Erythroblast (primary cell): ENCODE measurements at regions not wholly inside any gene's neighbourhood (a gene's known extent, or its start where the extent isn't known, plus 50 kb on each side); places are given as distances from the start of the nearest gene placed in this dataset.

ENCODE experiments used
- GATA1 ChIP-seq: IDR thresholded peaks from 2 replicates; pipeline ENCODE4 v1.6.1; 2011; ENCODE audit warnings: low read depth, mild to moderate bottlenecking, control low read depth, low read length, moderate library complexity
- POLR2A ChIP-seq: IDR thresholded peaks from 2 replicates; pipeline ENCODE4 v1.6.1; 2011; ENCODE audit warnings: mild to moderate bottlenecking, low read length

DNA sequence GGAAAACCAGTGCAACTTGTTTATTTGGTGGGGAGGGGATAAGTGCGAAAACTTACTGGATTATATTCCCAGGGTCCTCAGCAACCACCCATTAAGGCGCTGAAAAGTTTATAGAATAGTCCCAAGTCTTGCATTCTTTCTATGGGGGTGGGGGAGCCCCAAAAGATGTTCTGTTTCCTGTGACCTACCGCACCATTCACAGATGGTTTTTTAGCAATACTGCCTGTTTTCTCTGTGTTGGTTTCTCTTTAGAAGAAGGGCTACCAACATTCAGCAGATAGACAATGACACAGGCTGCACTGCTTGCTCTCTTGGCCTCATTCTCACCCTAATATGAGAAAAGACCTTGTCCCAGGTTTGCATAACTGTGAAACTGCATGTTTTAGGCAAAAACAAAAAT lies 86.5 kb downstream of the FAM76B start:
- no peak for TF ChIP-seq POLR2A
- TF ChIP-seq GATA1: no peak
